ENCODE measurements at regions not wholly inside any gene's neighbourhood (a gene's known extent, or its start where the extent isn't known, plus 50 kb on each side); places are given as distances from the start of the nearest gene placed in this dataset.

GRCh38 chr22:48242461-48242864, 1480.0 kb downstream of the TBC1D22A start:
- Histone ChIP-seq H3K4me3 (no peak overlapping the region), H4K20me1 (replicated peaks; ENCODE audit: insufficient read depth) (no peaks in the 10 kb centered on the region), H3K4me2 (no peak overlapping the region), H3K27me3 (ENCODE audit: insufficient read depth) (no peaks in the 10 kb centered on the region), H3F3A (replicated peaks; ENCODE audit: low read depth) (no peaks in the 10 kb centered on the region), H3K36me3 (ENCODE audit: insufficient read depth) (no peaks in the 10 kb centered on the region; the same call in 1 of the 2 replicates), H3K4me1 (ENCODE audit: insufficient read depth) (peaks cover 3% of the 10 kb centered on the region; the same call in 1 of the 2 replicates), H3K79me2 (replicated peaks; ENCODE audit: insufficient read depth) (no peaks in the 10 kb centered on the region), H2AFZ (no peak overlapping the region), H3K27ac (ENCODE audit: low read depth) (no peak overlapping the region), H3K9me2 (ENCODE audit: insufficient read depth) (no peaks in the 10 kb centered on the region)
- H3K4me3 Mint-ChIP-seq: no peak overlapping the region
- no peaks in the 10 kb centered on the region for H3K9me3 Mint-ChIP-seq
- peaks cover 18% of the 10 kb centered on the region for H3K4me1 Mint-ChIP-seq
- DNase-seq (ENCODE audit: low spot score) (no peak), ATAC-seq (no peak)
- no peak for TF ChIP-seq REST (IDR thresholded peaks at IDR 0.05; ENCODE audit: unreplicated experiment)
- TF ChIP-seq ZNF114 (CRISPR knock-in tag; IDR thresholded peaks at IDR 0.05): no peak
- no peak for TF ChIP-seq ZNF462 (CRISPR knock-in tag; IDR thresholded peaks at IDR 0.05)
- TF ChIP-seq EZH2phosphoT487 (IDR thresholded peaks at IDR 0.05; ENCODE audit: unreplicated experiment): no peak
- TF ChIP-seq POLR2AphosphoS5 (IDR thresholded peaks at IDR 0.05; ENCODE audit: low read depth): no peak
- TF ChIP-seq CTCF (conservative IDR thresholded peaks at IDR 0.05; ENCODE audit: low read depth in 2 of 2): no peak
- TF ChIP-seq STAT1 (IDR thresholded peaks at IDR 0.05; ENCODE audit: unreplicated experiment): no peak
- no peak for TF ChIP-seq ETS1 (IDR thresholded peaks at IDR 0.05)
- no peak for TF ChIP-seq EZH2 (IDR thresholded peaks at IDR 0.05; ENCODE audit: low read depth, unreplicated experiment)
- H3K36me3 Mint-ChIP-seq (ENCODE audit: low read depth): no peaks in the 10 kb centered on the region
- H3K27ac Mint-ChIP-seq: no peak overlapping the region
- H3K27me3 Mint-ChIP-seq (ENCODE audit: insufficient read depth, low read depth, poor library complexity): peaks cover 6% of the 10 kb centered on the region

Data from GM23338 (cell line).